ENCODE measurements at regions not wholly inside any gene's neighbourhood (a gene's known extent, or its start where the extent isn't known, plus 50 kb on each side); places are given as distances from the start of the nearest gene placed in this dataset.
"Not testable (repeated sequence)": the region's sequence is repeated elsewhere in the genome, so short reads cannot be mapped to it uniquely, and the experiment has no call there.

DNA sequence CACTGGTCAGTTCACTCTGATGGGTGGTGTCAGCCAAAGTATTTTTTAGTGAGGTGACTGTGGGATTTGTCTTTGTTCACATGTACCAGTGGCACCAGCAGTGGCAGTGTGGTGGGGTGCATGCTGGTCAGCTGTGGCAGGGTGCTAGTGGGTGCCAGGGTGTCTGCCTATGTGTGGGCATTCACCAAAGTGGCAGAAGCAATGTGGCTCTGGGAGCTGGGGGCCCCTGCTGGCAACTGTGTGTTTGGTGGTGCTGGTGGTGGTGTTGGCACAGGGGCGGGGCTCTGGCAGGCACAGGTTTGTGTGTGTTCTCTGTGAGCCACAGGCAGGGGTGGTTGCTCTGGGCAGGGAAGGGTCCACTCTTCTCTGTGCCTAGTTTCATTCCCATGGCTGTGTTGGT is 161.5 kb downstream of the CENPF start:
- H3K4me3 ChIP-seq (ENCODE audit: low read depth, low read length), result no peak overlapping the region
- DNase-seq (ENCODE audit: low read depth), result no peak
- TF ChIP-seq, protein P1, sequence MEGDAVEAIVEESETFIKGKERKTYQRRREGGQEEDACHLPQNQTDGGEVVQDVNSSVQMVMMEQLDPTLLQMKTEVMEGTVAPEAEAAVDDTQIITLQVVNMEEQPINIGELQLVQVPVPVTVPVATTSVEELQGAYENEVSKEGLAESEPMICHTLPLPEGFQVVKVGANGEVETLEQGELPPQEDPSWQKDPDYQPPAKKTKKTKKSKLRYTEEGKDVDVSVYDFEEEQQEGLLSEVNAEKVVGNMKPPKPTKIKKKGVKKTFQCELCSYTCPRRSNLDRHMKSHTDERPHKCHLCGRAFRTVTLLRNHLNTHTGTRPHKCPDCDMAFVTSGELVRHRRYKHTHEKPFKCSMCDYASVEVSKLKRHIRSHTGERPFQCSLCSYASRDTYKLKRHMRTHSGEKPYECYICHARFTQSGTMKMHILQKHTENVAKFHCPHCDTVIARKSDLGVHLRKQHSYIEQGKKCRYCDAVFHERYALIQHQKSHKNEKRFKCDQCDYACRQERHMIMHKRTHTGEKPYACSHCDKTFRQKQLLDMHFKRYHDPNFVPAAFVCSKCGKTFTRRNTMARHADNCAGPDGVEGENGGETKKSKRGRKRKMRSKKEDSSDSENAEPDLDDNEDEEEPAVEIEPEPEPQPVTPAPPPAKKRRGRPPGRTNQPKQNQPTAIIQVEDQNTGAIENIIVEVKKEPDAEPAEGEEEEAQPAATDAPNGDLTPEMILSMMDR (IDR thresholded peaks at IDR 0.05; ENCODE audit: low read depth, low read length), result no peak
- no peak for TF ChIP-seq MYC (IDR thresholded peaks at IDR 0.05; ENCODE audit: low read depth, low read length)
- TF ChIP-seq POLR2A (IDR thresholded peaks at IDR 0.05; ENCODE audit: extremely low read depth, insufficient read length), result no peak
- TF ChIP-seq, protein P2, sequence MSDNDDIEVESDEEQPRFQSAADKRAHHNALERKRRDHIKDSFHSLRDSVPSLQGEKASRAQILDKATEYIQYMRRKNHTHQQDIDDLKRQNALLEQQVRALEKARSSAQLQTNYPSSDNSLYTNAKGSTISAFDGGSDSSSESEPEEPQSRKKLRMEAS (IDR thresholded peaks at IDR 0.05; ENCODE audit: low read depth, low read length), result no peak

DNA sequence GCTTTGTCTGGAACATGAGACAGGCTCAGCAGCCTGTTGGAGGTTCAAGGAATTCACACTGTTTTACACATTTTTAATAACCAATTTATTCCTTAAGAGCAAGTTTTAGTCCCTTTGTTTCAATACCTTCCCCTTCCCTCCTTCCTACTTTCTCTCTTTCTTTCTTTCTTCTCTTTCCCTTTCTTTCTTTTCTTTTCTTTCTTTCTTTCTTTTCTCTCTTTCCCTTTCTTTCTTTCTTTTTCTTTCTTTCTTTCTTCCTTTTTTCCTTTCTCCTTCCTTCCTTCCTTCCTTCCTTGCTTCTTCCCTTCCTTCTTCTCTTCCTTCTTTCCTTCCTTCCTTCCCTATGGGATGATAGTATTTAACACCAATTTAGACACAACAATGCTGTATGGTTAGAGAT is 164.2 kb downstream of the CENPF start:
- DNase-seq (ENCODE audit: low read depth), result no peak
- TF ChIP-seq MYC (IDR thresholded peaks at IDR 0.05; ENCODE audit: low read depth, low read length), result no peak
- no peak for TF ChIP-seq POLR2A (IDR thresholded peaks at IDR 0.05; ENCODE audit: extremely low read depth, insufficient read length)
- TF ChIP-seq, protein P2 (IDR thresholded peaks at IDR 0.05; ENCODE audit: low read depth, low read length), result no peak
- TF ChIP-seq, protein P1 (IDR thresholded peaks at IDR 0.05; ENCODE audit: low read depth, low read length), result no peak

GRCh38 chr1:214769666-214770065 is 166.7 kb downstream of the CENPF start:
- DNase-seq (ENCODE audit: low read depth); H3K4me3 ChIP-seq (ENCODE audit: low read depth, low read length): not testable (repeated sequence)

More for the DNA sequence above, 164.2 kb downstream of the CENPF start:
- no peak overlapping the region for H3K4me3 ChIP-seq (ENCODE audit: low read depth, low read length)

GRCh38 chr1:214777364-214777763 is 174.4 kb downstream of the CENPF start:
- no peak overlapping the region for H3K4me3 ChIP-seq (ENCODE audit: low read depth, low read length)
- no peak for DNase-seq (ENCODE audit: low read depth)
- TF ChIP-seq MYC (IDR thresholded peaks at IDR 0.05; ENCODE audit: low read depth, low read length), result no peak
- TF ChIP-seq, protein P1 (IDR thresholded peaks at IDR 0.05; ENCODE audit: low read depth, low read length), result no peak
- no peak for TF ChIP-seq POLR2A (IDR thresholded peaks at IDR 0.05; ENCODE audit: extremely low read depth, insufficient read length)
- TF ChIP-seq, protein P2 (IDR thresholded peaks at IDR 0.05; ENCODE audit: low read depth, low read length), result no peak

DNA sequence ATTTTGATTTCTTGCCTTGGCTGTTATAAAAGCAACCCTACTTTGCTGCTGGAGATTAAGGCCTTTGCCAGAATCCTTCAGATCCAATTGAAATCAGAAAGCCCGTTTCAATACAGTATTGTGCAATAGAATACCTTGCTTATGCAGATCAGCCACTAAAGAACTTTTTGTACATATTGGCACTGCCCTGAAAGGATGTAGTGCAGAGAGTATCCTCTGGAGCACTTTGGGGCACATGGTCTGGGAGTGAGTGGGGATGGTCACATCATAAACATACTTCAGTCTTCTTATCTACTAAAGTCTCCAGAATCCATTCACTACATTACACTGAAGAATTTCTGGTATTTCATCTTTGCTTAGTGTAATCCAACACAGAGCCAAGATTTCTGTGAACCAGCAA is 189.0 kb downstream of the CENPF start:
- TF ChIP-seq MYC (IDR thresholded peaks at IDR 0.05; ENCODE audit: low read depth, low read length) (no peak), POLR2A (IDR thresholded peaks at IDR 0.05; ENCODE audit: extremely low read depth, insufficient read length) (no peak)
- TF ChIP-seq, protein P1 (IDR thresholded peaks at IDR 0.05; ENCODE audit: low read depth, low read length), result no peak
- TF ChIP-seq, protein P2 (IDR thresholded peaks at IDR 0.05; ENCODE audit: low read depth, low read length), result no peak
- H3K4me3 ChIP-seq (ENCODE audit: low read depth, low read length), result no peak overlapping the region
- DNase-seq (ENCODE audit: low read depth), result no peak

GRCh38 chr1:214792527-214793186 is 189.7 kb downstream of the CENPF start:
- TF ChIP-seq MYC (IDR thresholded peaks at IDR 0.05; ENCODE audit: low read depth, low read length), result no peak
- TF ChIP-seq, protein P2 (IDR thresholded peaks at IDR 0.05; ENCODE audit: low read depth, low read length), result no peak
- TF ChIP-seq POLR2A (IDR thresholded peaks at IDR 0.05; ENCODE audit: extremely low read depth, insufficient read length), result no peak
- TF ChIP-seq, protein P1 (IDR thresholded peaks at IDR 0.05; ENCODE audit: low read depth, low read length), result no peak
- DNase-seq (ENCODE audit: low read depth), result no peak
- no peak overlapping the region for H3K4me3 ChIP-seq (ENCODE audit: low read depth, low read length)
